B cell (primary cell): ENCODE measurements at regions not wholly inside any gene's neighbourhood (a gene's known extent, or its start where the extent isn't known, plus 50 kb on each side); places are given as distances from the start of the nearest gene placed in this dataset.

Experiments
- ATAC-seq: fragments of 200-7000 bp; cut with Tn5 transposase; one replicate; pipeline ENCODE4 v1.10.0; 2021; ENCODE audit warnings: low read depth, mild to moderate bottlenecking, moderate number of reproducible peaks, moderate library complexity
- CTCF ChIA-PET: fragments of 350-600 bp; sonication (Branson Sonifier 250); formaldehyde crosslinking; loops from one replicate; lab custom pipeline; 2021; ENCODE audit warnings: antibody characterized with exemption, inconsistent platforms; lab: Charles Lee
- POLR2A ChIA-PET: fragments of 350-600 bp; sonication (Branson Sonifier 250); formaldehyde crosslinking; loops from one replicate; lab custom pipeline; 2021; ENCODE audit warnings: antibody characterized with exemption; lab: Charles Lee
- DNase-seq: peaks from one replicate; pipeline ENCODE4 v3.0.0; 2013
- H2AFZ ChIP-seq: 2 replicates; pipeline ENCODE4 v1.6.1; 2012; ENCODE audit warnings: mild to moderate bottlenecking, low read depth, low read length; ENCODE audit not compliant: insufficient read depth, poor library complexity, severe bottlenecking
- H3K27ac ChIP-seq, 2 donors: 1 replicate in 1 of 2; 2 replicates in 1 of 2; pipeline ENCODE4 v1.5.1; 2012 to 2013; ENCODE audit warnings: low read length in 2 of 2, mild to moderate bottlenecking in 2 of 2, moderate library complexity in 1 of 2
- H3K27me3 ChIP-seq, 4 experiments: fragments of 200-600 bp in 1 of 4; sonication (generic) in 1 of 4; replicated peaks in 1 of 4; 1 replicate in 2 of 4; 2 replicates in 2 of 4; pipeline versions ENCODE4 v1.6.1 to v1.7.0; 2013 to 2016; ENCODE audit warnings: low read length in 3 of 4, mild to moderate bottlenecking in 2 of 4, mixed read lengths in 1 of 4, moderate library complexity in 1 of 4; ENCODE audit not compliant: insufficient read depth in 4 of 4, control insufficient read depth in 3 of 4; ENCODE audit errors: control extremely low read depth in 1 of 4
- H3K36me3 ChIP-seq, 2 experiments: replicated peaks in 1 of 2; 1 replicate in 1 of 2; 2 replicates in 1 of 2; pipeline versions ENCODE4 v1.6.1 to v1.7.1; 2013; ENCODE audit warnings: low read length in 1 of 2; ENCODE audit not compliant: insufficient read depth in 2 of 2, control insufficient read depth in 1 of 2; ENCODE audit errors: control extremely low read depth in 1 of 2, extremely low read depth in 1 of 2
- H3K4me1 ChIP-seq, 2 donors: fragments of 200-600 bp in 1 of 2; sonication (generic) in 1 of 2; 1 replicate in 1 of 2; 2 replicates in 1 of 2; pipeline versions ENCODE4 v1.5.1 to v1.6.1; 2013 to 2017; ENCODE audit warnings: low read length in 2 of 2; ENCODE audit not compliant: control insufficient read depth in 2 of 2, insufficient read depth in 2 of 2
- H3K4me2 ChIP-seq: replicated peaks from 2 replicates; pipeline ENCODE3; 2012; ENCODE audit warnings: mild to moderate bottlenecking, low read depth, low read length; ENCODE audit not compliant: poor library complexity, severe bottlenecking
- H3K4me3 ChIP-seq, 5 experiments: fragments of 200-600 bp in 1 of 5; sonication (generic) in 1 of 5; 1 replicate in 3 of 5; 2 replicates in 2 of 5; pipeline versions ENCODE4 v1.5.1 to v1.7.0; 2011 to 2016; ENCODE audit warnings: low read length in 4 of 5, mild to moderate bottlenecking in 4 of 5, low read depth in 2 of 5, control low read depth in 1 of 5, moderate library complexity in 1 of 5; ENCODE audit not compliant: insufficient read depth in 1 of 5; ENCODE audit errors: control extremely low read depth in 1 of 5, extremely low read depth in 1 of 5
- H3K79me2 ChIP-seq: fragments of 200-600 bp; sonication (generic); one replicate; pipeline ENCODE4 v1.6.0; 2016; ENCODE audit warnings: low read length; ENCODE audit not compliant: control insufficient read depth, insufficient read depth
- H3K9ac ChIP-seq: fragments of 200-600 bp; sonication (generic); 2 replicates; pipeline ENCODE4 v1.6.1; 2017; ENCODE audit warnings: mild to moderate bottlenecking, low read length, moderate library complexity
- H3K9me3 ChIP-seq, 3 donors: one replicate each; pipeline versions ENCODE4 v1.6.1 to v1.7.1; 2013; ENCODE audit warnings: low read length in 2 of 3; ENCODE audit not compliant: control insufficient read depth in 2 of 3, insufficient read depth in 1 of 3; ENCODE audit errors: control extremely low read depth in 1 of 3
- H4K20me1 ChIP-seq: 2 replicates; pipeline ENCODE4 v1.6.0; 2012; ENCODE audit warnings: mild to moderate bottlenecking, low read length; ENCODE audit not compliant: insufficient read depth, control insufficient read depth, poor library complexity, severe bottlenecking
- H3K27ac Mint-ChIP-seq: one replicate; pipeline ENCODE4 v1.8.0; 2021; ENCODE audit warnings: mixed read lengths
- H3K27me3 Mint-ChIP-seq: one replicate; pipeline ENCODE4 v1.8.0; 2021; ENCODE audit warnings: mixed read lengths
- H3K4me1 Mint-ChIP-seq: one replicate; pipeline ENCODE4 v1.8.0; 2021; ENCODE audit warnings: mixed read lengths
- H3K4me3 Mint-ChIP-seq: one replicate; pipeline ENCODE4 v1.8.0; 2021; ENCODE audit warnings: mixed read lengths
- H3K9me3 Mint-ChIP-seq: one replicate; pipeline ENCODE4 v1.8.0; 2022; ENCODE audit warnings: mixed read lengths; ENCODE audit not compliant: insufficient read depth
- CTCF ChIP-seq: fragments of 200-600 bp; IDR thresholded peaks from one replicate; pipeline ENCODE4 v1.8.0; 2022; ENCODE audit warnings: antibody characterized with exemption, mild to moderate bottlenecking
- EZH2 ChIP-seq: IDR thresholded peaks from 2 replicates; pipeline ENCODE4 v1.6.1; 2012; ENCODE audit warnings: borderline replicate concordance, low read depth, mild to moderate bottlenecking, moderate library complexity, low read length; ENCODE audit not compliant: insufficient read depth, poor library complexity, severe bottlenecking
- WGBS: methylation state at CpG from one replicate; pipeline ENCODE4 v1.1.5; 2013; ENCODE audit warnings: missing lambda C conversion rate; ENCODE audit not compliant: insufficient coverage; 5-methylcytosine and 5-hydroxymethylcytosine counted together
- intact Hi-C: fragments of 100-400 bp; cut with micrococcal nuclease; formaldehyde crosslinking; loops from one replicate; pipeline ENCODE4 v1.10.0; 2022

GRCh38 chr18:73981796-73982195, 165.8 kb downstream of the FBXO15 start:
- 93% methylated on average over 2 of the region's 4 CpGs for WGBS

More at GRCh38 chr18:73981796-73982195, 165.8 kb downstream of the FBXO15 start:
- no peaks in the 10 kb centered on the region for H3K27me3 ChIP-seq
- Mint-ChIP-seq H3K4me3 (no peak overlapping the region), H3K4me1 (no peaks in the 10 kb centered on the region), H3K27me3 (peaks cover 3% of the 10 kb centered on the region), H3K27ac (no peak overlapping the region), H3K9me3 (no peaks in the 10 kb centered on the region)
- no peak overlapping the region for H3K27ac ChIP-seq
- no peaks in the 10 kb centered on the region for H3K36me3 ChIP-seq
- no peak for DNase-seq
- CTCF ChIA-PET, result interaction anchor here (0.7 kb wide), 1 partner anchor 92 kb away, joined by 3 read pairs; no protein-coding TSS in a partner anchor
- H4K20me1 ChIP-seq, result no peaks in the 10 kb centered on the region
- no peaks in the 10 kb centered on the region for H3K9me3 ChIP-seq
- H3K4me3 ChIP-seq, result no peak overlapping the region
- H3K4me2 ChIP-seq, result no peak overlapping the region
- no peak overlapping the region for H3K9ac ChIP-seq
- ATAC-seq, result no peak
- no peaks in the 10 kb centered on the region for H3K4me1 ChIP-seq
- POLR2A ChIA-PET, result no interaction called here
- intact Hi-C loops, result no loop called here
- no peak for TF ChIP-seq CTCF
- TF ChIP-seq EZH2, result no peak
- no peak overlapping the region for H2AFZ ChIP-seq
- no peaks in the 10 kb centered on the region for H3K79me2 ChIP-seq
